DND-41 (cell line): ENCODE measurements at regions not wholly inside any gene's neighbourhood (a gene's known extent, or its start where the extent isn't known, plus 50 kb on each side); places are given as distances from the start of the nearest gene placed in this dataset.

Source experiments
- ATAC-seq: fragments of 200-7000 bp; cut with Tn5 transposase; 3 replicates; pipeline ENCODE4 v1.9.1; 2021; ENCODE audit warnings: low read depth; ENCODE audit not compliant: insufficient read depth
- DNase-seq: peaks from one replicate; pipeline ENCODE4 v3.0.0-alpha.2; 2020
- H2AFZ ChIP-seq: 2 replicates; pipeline ENCODE4 v1.6.0; 2012; ENCODE audit warnings: low read depth, low read length
- H3K27ac ChIP-seq: 2 replicates; pipeline ENCODE4 v1.5.1; 2012; ENCODE audit warnings: low read length, inconsistent platforms
- H3K27me3 ChIP-seq: fragments of 200-600 bp; sonication (generic); 2 replicates; pipeline ENCODE4 v1.6.0; 2012; ENCODE audit warnings: low read length, mild to moderate bottlenecking, inconsistent platforms; ENCODE audit not compliant: insufficient read depth, poor library complexity
- H3K36me3 ChIP-seq: 2 replicates; pipeline ENCODE4 v1.5.1; 2012; ENCODE audit warnings: low read length, inconsistent platforms; ENCODE audit not compliant: insufficient read depth
- H3K4me1 ChIP-seq: 2 replicates; pipeline ENCODE4 v1.5.1; 2012; ENCODE audit warnings: mild to moderate bottlenecking, low read length; ENCODE audit not compliant: insufficient read depth
- H3K4me2 ChIP-seq: 2 replicates; pipeline ENCODE4 v1.6.0; 2012; ENCODE audit warnings: mild to moderate bottlenecking, moderate library complexity, low read length, inconsistent platforms; ENCODE audit not compliant: insufficient read depth
- H3K4me3 ChIP-seq, 2 experiments: fragments of 200-600 bp in 1 of 2; shearing (Covaris generic) in 1 of 2; 2 replicates each; pipeline ENCODE4 v1.5.1; 2012 to 2016; ENCODE audit warnings: inconsistent platforms in 2 of 2, low read length in 2 of 2, mild to moderate bottlenecking in 2 of 2, low read depth in 1 of 2, moderate library complexity in 1 of 2
- H3K79me2 ChIP-seq: 2 replicates; pipeline ENCODE4 v1.6.0; 2012; ENCODE audit warnings: low read length, inconsistent platforms; ENCODE audit not compliant: insufficient read depth
- H3K9ac ChIP-seq: 2 replicates; pipeline ENCODE4 v1.6.0; 2012; ENCODE audit warnings: low read depth, mild to moderate bottlenecking, inconsistent platforms, low read length, moderate library complexity
- H3K9me3 ChIP-seq: 2 replicates; pipeline ENCODE4 v1.5.1; 2012; ENCODE audit warnings: low read length, moderate library complexity, mild to moderate bottlenecking, inconsistent platforms; ENCODE audit not compliant: insufficient read depth, severe bottlenecking
- H4K20me1 ChIP-seq: 2 replicates; pipeline ENCODE4 v1.6.0; 2012; ENCODE audit warnings: low read length; ENCODE audit not compliant: insufficient read depth
- EZH2 ChIP-seq: IDR thresholded peaks from 3 replicates; pipeline ENCODE4 v1.6.1; 2012; ENCODE audit warnings: borderline replicate concordance, low read depth, mild to moderate bottlenecking, moderate library complexity, low read length, inconsistent platforms; ENCODE audit not compliant: severe bottlenecking
- TF ChIP-seq, protein P1 (sequence below): IDR thresholded peaks from 2 replicates; pipeline ENCODE4 v1.5.1; 2012; ENCODE audit warnings: borderline replicate concordance, low read length, moderate library complexity, mild to moderate bottlenecking; ENCODE audit not compliant: poor library complexity, severe bottlenecking; ENCODE audit errors: extremely low read depth

DNA sequence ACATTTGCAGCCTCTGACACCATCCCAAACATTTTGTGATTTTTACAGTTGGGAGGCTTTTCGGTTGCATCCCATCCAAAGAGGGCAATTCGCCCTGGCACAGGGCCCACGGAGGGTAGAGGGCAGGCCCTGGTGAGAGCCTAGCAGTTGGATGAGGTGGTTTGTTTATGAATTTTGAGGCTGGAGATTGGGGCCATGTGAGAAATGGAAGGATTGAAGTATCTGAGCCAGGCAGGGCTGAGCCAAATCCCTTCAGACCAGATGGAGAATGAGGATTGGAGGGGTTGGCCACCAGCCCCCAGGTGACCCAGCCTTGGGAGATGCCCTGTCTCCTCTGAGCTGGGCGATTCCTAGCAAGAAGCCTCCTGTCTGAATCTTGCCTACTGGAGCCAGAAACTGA is 52.6 kb upstream of the CCDC167 start:
- Histone ChIP-seq H3K9me3 (no peaks in the 10 kb centered on the region), H3K36me3 (no peaks in the 10 kb centered on the region), H3K4me3 (no peak overlapping the region), H3K27me3 (peaks cover 9% of the 10 kb centered on the region), H3K27ac (no peak overlapping the region), H2AFZ (no peak overlapping the region), H3K9ac (no peak overlapping the region), H3K79me2 (no peaks in the 10 kb centered on the region), H3K4me1 (no peaks in the 10 kb centered on the region), H3K4me2 (no peak overlapping the region), H4K20me1 (0 out of 2 replicates have a peak, but pooled peaks cover 3% of the 10 kb centered on the region)
- no peak for DNase-seq
- no peak for ATAC-seq
- no peak for TF ChIP-seq EZH2
- TF ChIP-seq, protein P1, sequence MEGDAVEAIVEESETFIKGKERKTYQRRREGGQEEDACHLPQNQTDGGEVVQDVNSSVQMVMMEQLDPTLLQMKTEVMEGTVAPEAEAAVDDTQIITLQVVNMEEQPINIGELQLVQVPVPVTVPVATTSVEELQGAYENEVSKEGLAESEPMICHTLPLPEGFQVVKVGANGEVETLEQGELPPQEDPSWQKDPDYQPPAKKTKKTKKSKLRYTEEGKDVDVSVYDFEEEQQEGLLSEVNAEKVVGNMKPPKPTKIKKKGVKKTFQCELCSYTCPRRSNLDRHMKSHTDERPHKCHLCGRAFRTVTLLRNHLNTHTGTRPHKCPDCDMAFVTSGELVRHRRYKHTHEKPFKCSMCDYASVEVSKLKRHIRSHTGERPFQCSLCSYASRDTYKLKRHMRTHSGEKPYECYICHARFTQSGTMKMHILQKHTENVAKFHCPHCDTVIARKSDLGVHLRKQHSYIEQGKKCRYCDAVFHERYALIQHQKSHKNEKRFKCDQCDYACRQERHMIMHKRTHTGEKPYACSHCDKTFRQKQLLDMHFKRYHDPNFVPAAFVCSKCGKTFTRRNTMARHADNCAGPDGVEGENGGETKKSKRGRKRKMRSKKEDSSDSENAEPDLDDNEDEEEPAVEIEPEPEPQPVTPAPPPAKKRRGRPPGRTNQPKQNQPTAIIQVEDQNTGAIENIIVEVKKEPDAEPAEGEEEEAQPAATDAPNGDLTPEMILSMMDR, result no peak

DNA sequence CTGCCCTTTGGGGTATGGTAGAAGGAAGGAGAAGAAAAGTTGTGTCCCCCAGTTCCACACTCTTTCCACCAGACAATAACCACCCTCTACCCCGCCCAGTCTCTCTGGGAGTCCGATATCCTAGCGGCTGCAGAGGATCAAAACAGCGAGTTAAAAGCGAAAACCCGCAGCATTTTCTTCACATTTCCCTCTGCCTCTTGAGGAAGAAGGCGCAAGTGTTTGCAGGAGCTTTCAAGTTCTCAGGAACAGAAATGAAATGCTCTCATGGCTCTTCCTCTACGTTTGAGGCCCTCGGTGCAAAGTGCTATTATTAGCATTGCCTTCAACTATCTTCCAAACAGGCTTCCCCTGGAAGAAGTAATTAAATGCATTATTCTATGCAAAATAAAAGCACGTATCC is 52.2 kb upstream of the CCDC167 start:
- H3K27ac ChIP-seq, result no peak overlapping the region
- ATAC-seq, result no peak
- H3K9me3 ChIP-seq, result no peaks in the 10 kb centered on the region
- no peaks in the 10 kb centered on the region for H3K36me3 ChIP-seq
- DNase-seq, result no peak
- H4K20me1 ChIP-seq, result no peaks in the 10 kb centered on the region
- TF ChIP-seq EZH2, result no peak
- TF ChIP-seq, protein P1, result no peak
- no peak overlapping the region for H3K4me2 ChIP-seq
- H3K4me1 ChIP-seq, result no peaks in the 10 kb centered on the region
- H2AFZ ChIP-seq, result no peak overlapping the region
- no peaks in the 10 kb centered on the region for H3K79me2 ChIP-seq
- H3K9ac ChIP-seq, result no peak overlapping the region
- H3K4me3 ChIP-seq, result no peak overlapping the region
- H3K27me3 ChIP-seq, result peaks cover 7% of the 10 kb centered on the region

DNA sequence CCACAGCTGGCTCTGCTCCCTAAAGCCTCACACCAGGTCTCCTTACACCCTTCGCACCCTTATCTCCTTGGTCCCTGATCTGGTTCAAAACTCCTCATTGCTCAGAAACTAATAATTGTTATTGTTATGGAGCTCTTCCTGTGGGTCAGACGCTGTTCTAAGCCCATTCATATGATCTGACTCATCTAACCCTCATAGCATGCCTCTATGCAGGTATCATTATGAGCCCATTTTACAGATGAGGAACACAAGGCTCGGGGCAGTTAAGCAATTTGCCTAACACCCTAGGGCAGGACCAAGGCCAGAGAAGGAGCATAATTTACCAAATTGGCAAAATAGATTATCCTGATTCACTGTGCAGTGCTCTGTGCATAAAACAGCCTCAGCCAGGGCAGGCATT is 51.8 kb upstream of the CCDC167 start:
- ATAC-seq (no peak), DNase-seq (no peak)
- Histone ChIP-seq H3K4me1 (no peaks in the 10 kb centered on the region), H3K9ac (no peak overlapping the region), H3K27me3 (peaks cover 7% of the 10 kb centered on the region), H3K4me2 (no peak overlapping the region), H3K9me3 (no peaks in the 10 kb centered on the region), H3K4me3 (no peak overlapping the region), H2AFZ (no peak overlapping the region), H4K20me1 (no peaks in the 10 kb centered on the region), H3K36me3 (no peaks in the 10 kb centered on the region), H3K27ac (no peak overlapping the region), H3K79me2 (no peaks in the 10 kb centered on the region)
- TF ChIP-seq EZH2, result no peak
- TF ChIP-seq, protein P1, result no peak

DNA sequence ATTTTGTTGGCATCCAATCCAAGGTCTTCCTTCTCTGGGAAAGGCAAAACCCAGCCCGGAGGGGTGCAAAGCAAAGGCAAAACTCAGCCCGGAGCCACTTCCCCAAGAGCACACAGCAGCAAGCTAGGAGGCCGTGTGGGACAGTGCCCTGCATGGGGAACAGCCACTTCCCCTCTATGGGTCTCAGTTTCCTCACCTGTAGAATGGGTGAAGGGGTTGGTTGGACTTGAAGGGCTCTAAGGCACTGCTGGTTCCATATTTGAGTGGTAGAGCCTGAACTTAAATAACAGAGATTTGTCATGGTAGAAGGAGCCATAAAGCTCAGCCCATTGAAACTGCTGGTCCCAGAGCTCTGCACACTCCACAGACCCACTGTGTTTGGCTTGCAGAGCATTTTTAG is 51.3 kb upstream of the CCDC167 start:
- TF ChIP-seq, protein P1, result no peak
- TF ChIP-seq EZH2, result no peak
- DNase-seq (no peak), ATAC-seq (no peak)
- Histone ChIP-seq H3K4me2 (no peak overlapping the region), H4K20me1 (no peaks in the 10 kb centered on the region), H3K9me3 (no peaks in the 10 kb centered on the region), H3K9ac (no peak overlapping the region), H2AFZ (no peak overlapping the region), H3K27ac (no peak overlapping the region), H3K4me1 (no peaks in the 10 kb centered on the region), H3K4me3 (no peak overlapping the region), H3K36me3 (no peaks in the 10 kb centered on the region), H3K79me2 (no peaks in the 10 kb centered on the region), H3K27me3 (peaks cover 7% of the 10 kb centered on the region)
